H54 (cell line): ENCODE measurements at regions not wholly inside any gene's neighbourhood (a gene's known extent, or its start where the extent isn't known, plus 50 kb on each side); places are given as distances from the start of the nearest gene placed in this dataset.
"Not testable (repeated sequence)": the region's sequence is repeated elsewhere in the genome, so short reads cannot be mapped to it uniquely, and the experiment has no call there.

ENCODE experiments used
- DNase-seq: peaks from one replicate; pipeline ENCODE4 v3.0.0; 2011; ENCODE audit warnings: low spot score, mixed read lengths; ENCODE audit not compliant: insufficient read length
- FAIRE-seq: peaks from 3 replicates; lab custom pipeline; 2011; peaks lifted over from hg19 to GRCh38; lab: Jason Lieb, UNC
- POLR2A ChIP-seq: IDR thresholded peaks from 2 replicates; pipeline ENCODE4 v1.6.1; 2011; ENCODE audit warnings: low read depth, mild to moderate bottlenecking, low read length

DNA sequence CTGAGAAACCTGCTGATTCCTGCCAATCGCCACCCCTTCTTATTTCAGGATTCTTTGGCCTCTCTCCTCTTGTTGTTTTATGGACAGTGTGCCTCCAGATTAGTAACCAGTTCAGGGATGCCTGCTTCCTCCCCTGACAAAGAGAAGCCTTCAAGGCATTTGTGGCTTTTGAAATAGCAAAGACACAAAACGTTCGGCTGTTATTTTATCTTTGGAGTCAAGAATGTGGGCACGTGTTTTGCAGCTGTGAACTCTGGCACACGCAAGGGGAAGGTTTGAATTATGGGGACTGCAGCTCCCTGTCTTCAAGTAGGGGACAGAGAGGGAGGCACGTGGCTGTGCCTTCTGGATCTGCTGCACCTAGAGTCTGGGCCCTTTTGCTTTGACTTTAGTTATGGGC lies 157.9 kb upstream of the GRB10 start:
- TF ChIP-seq POLR2A: no peak
- no peak for FAIRE-seq
- no peak for DNase-seq

DNA sequence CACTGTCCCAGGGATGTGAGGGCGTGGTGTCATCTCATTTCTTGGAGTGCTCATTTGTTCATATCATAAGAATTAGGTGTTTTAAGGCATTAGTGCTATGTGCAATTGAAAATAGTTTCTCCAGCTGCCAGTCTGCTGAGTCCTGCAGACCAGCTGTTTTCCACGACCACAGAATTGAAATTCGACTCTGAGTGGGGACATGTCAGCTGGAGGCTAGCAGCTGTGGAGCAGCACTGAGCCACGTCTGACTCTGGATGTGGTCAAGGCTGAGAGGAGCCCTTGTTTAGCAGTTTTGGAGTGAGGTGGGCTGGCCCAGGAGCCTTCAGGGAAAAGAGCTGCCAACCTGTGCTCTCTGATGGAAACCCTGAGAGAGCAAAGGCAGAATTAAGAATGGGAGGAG lies 156.3 kb upstream of the GRB10 start:
- FAIRE-seq (no peak), DNase-seq (no peak)

DNA sequence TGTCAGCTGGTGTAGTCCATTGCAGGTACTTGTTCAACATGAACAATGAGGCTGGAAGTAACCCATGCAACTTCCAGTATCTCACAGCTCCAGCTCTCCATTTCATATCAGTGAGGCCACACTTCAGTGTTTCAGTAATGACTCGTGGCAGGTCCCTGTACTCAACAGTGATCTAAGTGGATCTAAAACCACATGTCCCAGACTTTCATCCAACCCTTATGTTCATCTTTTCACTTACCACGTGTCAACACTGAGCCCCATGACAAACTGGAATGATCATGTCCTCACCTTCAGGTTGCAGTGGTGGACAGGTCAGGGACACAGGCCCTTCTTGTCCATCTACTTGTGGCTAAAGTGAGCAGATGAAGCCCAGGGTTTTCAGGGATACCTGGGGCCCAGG lies 155.0 kb upstream of the GRB10 start:
- no peak for DNase-seq
- no peak for TF ChIP-seq POLR2A
- no peak for FAIRE-seq

More for the DNA sequence above, 156.3 kb upstream of the GRB10 start:
- no peak for TF ChIP-seq POLR2A

DNA sequence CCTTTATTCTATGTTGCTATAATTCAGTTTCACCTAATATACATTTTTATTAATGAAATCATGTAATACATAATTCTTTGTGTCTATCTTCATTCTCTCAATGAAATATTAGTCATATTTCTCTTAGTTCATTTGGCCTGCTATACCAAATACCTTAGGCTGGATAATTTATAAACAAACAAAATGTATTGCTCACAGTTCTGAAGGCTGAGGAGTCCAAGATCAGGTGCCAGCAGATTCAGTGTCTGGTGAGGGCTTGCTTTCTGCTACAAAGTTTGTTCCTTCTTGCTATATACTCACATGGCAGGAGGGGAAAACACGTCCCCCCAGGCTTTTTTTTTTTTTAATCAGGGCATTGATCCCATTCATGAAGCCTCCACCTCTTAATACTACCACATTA lies 143.4 kb upstream of the GRB10 start:
- FAIRE-seq (no peak), DNase-seq (no peak)

DNA sequence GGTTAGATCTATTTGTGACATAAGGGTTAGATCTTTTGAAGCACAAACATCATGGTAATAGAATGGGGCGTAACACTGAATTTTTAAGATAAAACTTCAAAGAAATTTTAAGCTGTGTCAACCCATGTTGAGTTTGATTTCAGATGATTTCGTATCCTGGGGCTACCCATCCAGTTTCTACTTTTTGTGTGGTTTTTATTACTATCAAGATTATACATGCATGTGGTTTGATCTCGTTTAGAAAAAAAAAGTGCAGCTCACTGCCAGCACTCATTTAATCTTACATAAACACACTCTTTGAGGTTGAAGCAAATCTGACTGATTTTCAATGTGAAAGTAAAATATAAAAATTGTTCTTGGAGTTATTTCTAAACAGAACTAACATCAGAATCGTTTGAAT lies 140.8 kb upstream of the GRB10 start:
- no peak for TF ChIP-seq POLR2A
- FAIRE-seq (no peak), DNase-seq (no peak)

More for the DNA sequence above, 143.4 kb upstream of the GRB10 start:
- TF ChIP-seq POLR2A: no peak

DNA sequence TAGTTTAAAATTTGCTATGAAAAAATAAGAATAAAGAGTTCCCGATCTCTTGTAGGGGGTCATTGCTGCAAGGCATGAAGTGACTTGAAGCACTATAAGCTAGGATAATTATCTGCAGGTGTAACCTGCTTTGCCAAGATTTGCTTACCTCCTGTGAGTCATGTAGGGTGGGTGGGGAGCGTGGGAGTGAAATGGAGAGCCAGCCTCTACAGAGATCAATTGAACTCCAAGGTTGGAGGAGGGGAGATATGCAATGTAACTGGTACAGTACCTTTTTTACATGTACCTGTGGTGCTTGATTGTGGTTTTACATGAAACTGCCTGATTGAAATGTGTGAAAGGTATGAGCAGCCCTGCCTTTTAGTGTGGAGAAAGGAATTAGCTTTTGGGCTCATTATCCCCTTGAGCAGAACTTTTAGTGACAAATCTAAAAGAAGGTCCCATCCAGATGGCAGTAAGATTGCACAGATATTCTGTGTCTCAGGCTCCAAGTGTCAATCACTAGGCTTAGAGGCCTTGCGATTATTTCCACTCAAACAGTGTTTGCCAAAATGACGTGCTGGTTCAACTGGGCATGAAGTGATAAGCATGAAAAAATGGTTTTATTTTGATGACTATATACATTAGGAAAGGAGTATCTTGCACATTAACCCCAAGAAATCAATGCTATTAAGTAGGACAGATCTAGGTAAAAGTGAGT lies 138.6 kb upstream of the GRB10 start:
- no peak for TF ChIP-seq POLR2A
- DNase-seq (no peak), FAIRE-seq (no peak)

DNA sequence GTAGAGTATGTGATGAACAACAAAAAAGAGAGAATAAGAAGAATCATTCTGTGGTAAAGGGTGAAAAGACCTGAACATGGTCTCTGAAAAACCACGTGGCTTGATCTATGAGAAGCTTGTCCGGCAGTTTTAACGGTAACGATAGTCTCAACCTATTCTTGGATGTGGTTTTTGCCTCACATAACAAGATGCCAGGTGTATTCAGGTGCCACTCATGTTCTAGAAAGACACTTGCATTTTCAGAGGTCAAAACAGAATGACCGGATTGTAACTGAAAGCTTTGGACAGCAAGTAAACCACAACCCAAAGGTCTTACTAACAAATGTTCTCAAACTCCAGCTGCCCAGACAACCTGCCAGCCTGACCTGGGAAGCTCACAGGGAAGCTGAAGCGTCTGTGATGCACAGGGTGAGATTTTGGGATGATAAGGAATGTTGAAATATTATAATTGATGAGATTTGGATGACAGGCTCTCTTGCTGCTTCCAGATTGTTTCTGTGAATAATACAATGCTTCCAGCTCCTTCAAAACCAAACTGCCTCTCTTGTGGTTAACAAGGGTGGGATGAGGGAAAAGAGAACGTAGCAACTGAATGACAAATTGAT lies 137.4 kb upstream of the GRB10 start:
- FAIRE-seq (no peak), DNase-seq (no peak)
- no peak for TF ChIP-seq POLR2A

DNA sequence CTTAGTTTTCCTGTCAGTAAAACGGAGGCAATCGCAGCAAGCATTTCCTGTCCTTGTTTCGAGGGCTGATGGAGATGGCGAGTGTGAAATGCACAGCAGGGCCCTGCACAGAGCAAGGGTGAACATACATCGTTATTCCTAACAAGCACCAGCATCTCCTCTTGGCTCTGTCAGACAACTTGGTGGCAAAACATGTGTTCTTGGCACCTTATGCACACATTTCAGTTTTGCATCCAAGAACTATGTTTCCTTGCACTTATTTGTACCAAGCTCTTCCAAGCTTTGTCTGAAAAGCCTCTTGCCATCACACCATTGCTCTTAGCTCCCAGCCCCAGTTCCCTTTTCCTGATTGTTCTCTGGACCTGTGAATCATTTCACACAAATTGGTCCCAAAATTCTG lies 132.9 kb upstream of the GRB10 start:
- no peak for FAIRE-seq
- no peak for DNase-seq
- no peak for TF ChIP-seq POLR2A

DNA sequence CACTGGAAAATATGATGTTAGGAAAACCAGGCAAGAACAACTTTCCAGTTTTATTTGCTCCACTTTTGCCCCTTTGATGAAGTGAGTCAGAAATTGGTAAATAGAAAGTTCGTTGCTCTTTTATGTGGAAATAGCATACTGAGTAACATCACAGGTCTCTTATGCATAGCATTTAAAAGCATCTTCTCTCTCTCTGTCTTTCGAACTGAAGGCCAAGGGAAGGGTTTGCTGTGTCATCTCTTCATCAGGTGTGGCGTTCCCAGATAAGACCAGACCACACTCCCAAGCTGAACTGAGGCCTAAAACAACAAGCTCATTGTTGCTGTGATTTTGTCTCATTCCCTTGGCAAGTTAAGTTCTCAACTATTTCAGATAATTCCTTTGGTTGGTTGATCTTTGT lies 131.8 kb upstream of the GRB10 start:
- no peak for TF ChIP-seq POLR2A
- DNase-seq (no peak), FAIRE-seq (no peak)

DNA sequence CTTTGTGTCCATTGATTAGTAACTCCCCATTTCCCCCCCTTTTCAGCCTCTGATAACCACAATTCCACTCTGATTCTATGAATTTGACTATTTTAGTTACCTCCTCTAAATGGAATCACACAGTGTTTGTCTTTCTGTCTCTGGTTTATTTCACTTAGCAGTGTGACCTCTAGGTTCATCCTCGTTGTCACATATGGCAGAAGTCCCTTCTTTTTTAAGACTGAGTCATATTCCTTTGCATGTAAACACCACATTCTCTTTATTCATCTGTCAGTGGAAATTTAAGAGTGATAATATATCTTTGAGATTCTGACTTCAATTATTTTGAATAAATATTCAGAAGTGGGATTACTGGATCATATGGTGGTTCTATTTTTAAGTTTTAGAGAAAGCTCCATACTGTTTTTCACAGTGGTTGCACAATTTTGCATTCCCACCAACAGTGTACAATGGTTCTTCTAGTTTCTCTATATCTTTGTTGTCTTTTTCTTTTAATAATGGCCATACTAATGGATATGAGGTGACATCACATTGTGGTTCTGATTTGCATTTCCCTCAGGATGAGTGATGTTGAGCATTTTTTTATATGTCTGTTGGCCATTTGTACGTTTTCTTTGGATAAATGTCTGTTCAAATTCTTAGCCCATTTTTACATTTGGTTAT lies 126.1 kb upstream of the GRB10 start:
- DNase-seq: no peak
- TF ChIP-seq POLR2A: no peak

DNA sequence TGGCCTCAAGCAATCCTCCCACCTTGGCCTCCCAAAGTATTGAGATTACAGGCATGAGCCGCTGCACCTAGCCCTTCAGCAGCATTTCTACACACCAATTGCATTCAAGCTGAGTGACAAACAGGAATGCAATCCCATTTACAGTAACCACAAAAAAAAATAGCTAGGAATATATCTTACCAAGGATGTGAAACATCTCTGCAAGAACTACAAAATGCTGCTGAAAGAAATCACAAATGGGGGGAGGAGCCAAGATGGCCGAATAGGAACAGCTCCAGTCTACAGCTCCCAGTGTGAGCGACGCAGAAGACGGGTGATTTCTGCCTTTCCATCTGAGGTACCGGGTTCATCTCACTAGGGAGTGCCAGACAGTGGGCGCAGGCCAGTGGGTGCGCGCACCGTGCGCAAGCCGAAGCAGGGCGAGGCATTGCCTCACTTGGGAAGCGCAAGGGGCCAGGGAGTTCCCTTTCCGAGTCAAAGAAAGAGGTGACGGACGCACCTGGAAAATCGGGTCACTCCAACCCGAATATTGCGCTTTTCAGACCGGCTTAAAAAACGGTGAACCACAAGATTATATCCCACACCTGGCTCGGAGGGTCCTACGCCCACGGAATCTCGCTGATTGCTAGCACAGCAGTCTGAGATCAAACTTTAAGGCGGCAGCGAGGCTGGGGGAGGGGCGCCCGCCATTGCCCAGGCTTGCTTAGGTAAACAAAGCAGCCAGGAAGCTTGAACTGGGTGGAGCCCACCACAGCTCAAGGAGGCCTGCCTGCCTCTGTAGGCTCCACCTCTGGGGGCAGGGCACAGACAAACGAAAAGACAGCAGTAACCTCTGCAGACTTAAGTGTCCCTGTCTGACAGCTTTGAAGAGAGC lies 116.1 kb upstream of the GRB10 start:
- DNase-seq, FAIRE-seq: not testable (repeated sequence)

More for the DNA sequence above, 126.1 kb upstream of the GRB10 start:
- FAIRE-seq: no peak

DNA sequence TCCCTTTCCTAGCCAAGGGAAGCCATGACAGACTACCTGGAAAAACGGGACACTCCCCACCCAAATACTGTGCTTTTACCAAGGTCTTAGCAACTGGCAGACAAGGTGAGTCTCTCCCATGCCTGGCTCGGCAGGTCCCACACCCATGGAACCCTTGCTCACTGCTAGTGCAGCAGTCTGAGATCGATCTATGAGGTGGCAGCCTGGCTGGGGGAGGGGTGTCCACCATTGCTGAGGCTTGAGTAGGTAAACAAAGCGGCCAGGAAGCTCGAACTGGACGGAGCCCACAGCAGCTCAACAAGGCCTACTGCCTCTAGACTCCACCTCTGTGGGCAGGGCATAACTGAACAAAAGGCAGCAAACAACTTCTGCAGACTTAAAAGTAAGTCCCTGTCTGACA lies 104.4 kb upstream of the GRB10 start:
- not testable (repeated sequence) for FAIRE-seq, DNase-seq

DNA sequence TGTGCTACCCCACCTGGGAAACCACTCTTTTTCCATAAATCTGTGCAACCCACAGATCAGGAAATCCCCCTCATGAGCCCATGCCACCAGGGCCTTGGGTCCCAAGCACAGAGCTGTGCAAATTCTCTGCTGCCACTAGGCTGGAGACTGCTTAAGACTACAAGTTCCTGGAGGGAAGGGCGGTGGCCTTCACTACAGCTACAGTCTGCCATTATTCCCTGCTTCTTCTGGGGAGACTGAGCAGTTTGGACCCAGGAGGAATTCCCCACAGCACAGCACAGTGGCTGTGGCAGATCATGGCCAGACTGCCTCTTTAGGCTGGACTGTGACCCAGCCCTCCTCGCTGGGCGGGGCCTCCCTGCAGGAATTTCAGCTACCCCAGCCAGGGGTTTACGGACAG lies 89.7 kb upstream of the GRB10 start:
- DNase-seq (no peak), FAIRE-seq (no peak)
- no peak for TF ChIP-seq POLR2A

DNA sequence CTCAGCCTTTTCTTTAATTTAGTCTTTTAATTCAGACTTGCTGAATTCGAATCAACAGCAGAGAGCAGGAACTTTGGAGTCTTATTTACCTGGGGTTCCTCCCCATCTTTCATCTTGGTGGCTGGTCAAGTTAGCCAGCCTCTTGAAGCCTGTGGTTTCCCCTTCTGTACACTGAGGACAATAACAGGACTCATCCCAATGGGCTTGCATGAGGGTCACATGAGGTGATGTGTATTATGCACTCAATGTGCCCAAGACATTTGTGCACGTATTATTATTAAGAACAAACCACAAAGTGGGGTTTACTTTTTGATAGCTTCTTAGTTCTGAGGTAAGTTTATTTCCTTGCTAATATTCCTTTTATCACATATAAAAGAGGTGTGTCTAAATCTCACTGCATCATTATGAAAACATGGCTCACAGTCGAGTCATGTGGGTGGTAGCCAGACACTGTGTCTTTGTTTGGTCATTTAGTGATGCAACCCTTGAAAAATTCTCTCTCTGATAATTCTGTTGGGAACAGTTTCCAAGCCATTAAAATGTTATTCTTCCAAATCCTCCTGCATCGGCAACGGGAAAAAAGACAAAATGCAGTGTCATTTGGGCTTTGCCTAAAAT lies 86.5 kb upstream of the GRB10 start:
- FAIRE-seq: peak; percentile 66
- TF ChIP-seq POLR2A: no peak
- peak; percentile 69 for DNase-seq
